ENCODE measurements at regions not wholly inside any gene's neighbourhood (a gene's known extent, or its start where the extent isn't known, plus 50 kb on each side); places are given as distances from the start of the nearest gene placed in this dataset.

GRCh38 chr2:116580209-116580608 is 1234.3 kb upstream of the DDX18 start:
- DNase-seq (ENCODE audit: low spot score): no peak
- Histone ChIP-seq H3K4me1 (ENCODE audit: insufficient read depth, low read length, poor library complexity, severe bottlenecking) (no peaks in the 10 kb centered on the region), H3K27me3 (replicated peaks; ENCODE audit: insufficient read depth, low read depth, low read length, poor library complexity) (no peaks in the 10 kb centered on the region), H3K36me3 (ENCODE audit: insufficient read depth, low read length, poor library complexity, severe bottlenecking) (no peaks in the 10 kb centered on the region), H3K4me3 (ENCODE audit: low read depth, low read length, poor library complexity, severe bottlenecking) (no peak overlapping the region), H3K9me3 (ENCODE audit: low read depth, low read length, poor library complexity, severe bottlenecking) (peaks cover 25% of the 10 kb centered on the region), H3K27ac (ENCODE audit: low read depth, low read length, poor library complexity, severe bottlenecking) (no peak overlapping the region)
- ChIA-PET POLR2A (ENCODE audit: low non-redundant PET) (no interaction called here), CTCF (no interaction called here)
- intact Hi-C loops (cut with micrococcal nuclease; ENCODE audit: unreplicated experiment): no loop called here
- TF ChIP-seq EZH2 (IDR thresholded peaks at IDR 0.05; ENCODE audit: borderline replicate concordance, low read depth, low read length, poor library complexity, severe bottlenecking) (no peak), CTCF (conservative IDR thresholded peaks at IDR 0.05; ENCODE audit: low read depth, low read length) (no peak)
- no TSS peak for BruUV-seq (replicated peaks)

GRCh38 chr2:116582850-116583249 is 1231.6 kb upstream of the DDX18 start:
- CTCF ChIA-PET: no interaction called here
- H3K27ac ChIP-seq (ENCODE audit: low read depth, low read length, poor library complexity, severe bottlenecking): no peak overlapping the region
- peaks cover 20% of the 10 kb centered on the region for H3K9me3 ChIP-seq (ENCODE audit: low read depth, low read length, poor library complexity, severe bottlenecking)
- no peaks in the 10 kb centered on the region for H3K36me3 ChIP-seq (ENCODE audit: insufficient read depth, low read length, poor library complexity, severe bottlenecking)
- POLR2A ChIA-PET (ENCODE audit: low non-redundant PET): no interaction called here
- no peak for TF ChIP-seq CTCF (conservative IDR thresholded peaks at IDR 0.05; ENCODE audit: low read depth, low read length)
- TF ChIP-seq EZH2 (IDR thresholded peaks at IDR 0.05; ENCODE audit: borderline replicate concordance, low read depth, low read length, poor library complexity, severe bottlenecking): no peak
- no peaks in the 10 kb centered on the region for H3K27me3 ChIP-seq (replicated peaks; ENCODE audit: insufficient read depth, low read depth, low read length, poor library complexity)
- no peaks in the 10 kb centered on the region for H3K4me1 ChIP-seq (ENCODE audit: insufficient read depth, low read length, poor library complexity, severe bottlenecking)
- H3K4me3 ChIP-seq (ENCODE audit: low read depth, low read length, poor library complexity, severe bottlenecking): no peak overlapping the region
- DNase-seq (ENCODE audit: low spot score): no peak
- intact Hi-C loops (cut with micrococcal nuclease; ENCODE audit: unreplicated experiment): no loop called here
- BruUV-seq (replicated peaks): no TSS peak

- intact Hi-C loops (cut with micrococcal nuclease; ENCODE audit: unreplicated experiment): no loop called here
- H3K4me3 ChIP-seq (ENCODE audit: low read depth, low read length, poor library complexity, severe bottlenecking): no peak overlapping the region
- POLR2A ChIA-PET (ENCODE audit: low non-redundant PET): no interaction called here
- TF ChIP-seq CTCF (conservative IDR thresholded peaks at IDR 0.05; ENCODE audit: low read depth, low read length) (no peak), EZH2 (IDR thresholded peaks at IDR 0.05; ENCODE audit: borderline replicate concordance, low read depth, low read length, poor library complexity, severe bottlenecking) (no peak)
- BruUV-seq (replicated peaks): no TSS peak
- H3K27ac ChIP-seq (ENCODE audit: low read depth, low read length, poor library complexity, severe bottlenecking): no peak overlapping the region
- H3K4me1 ChIP-seq (ENCODE audit: insufficient read depth, low read length, poor library complexity, severe bottlenecking): no peaks in the 10 kb centered on the region
- no peaks in the 10 kb centered on the region for H3K36me3 ChIP-seq (ENCODE audit: insufficient read depth, low read length, poor library complexity, severe bottlenecking)
- CTCF ChIA-PET: no interaction called here
- no peak for DNase-seq (ENCODE audit: low spot score)
- no peaks in the 10 kb centered on the region for H3K27me3 ChIP-seq (replicated peaks; ENCODE audit: insufficient read depth, low read depth, low read length, poor library complexity)
- peaks cover 24% of the 10 kb centered on the region for H3K9me3 ChIP-seq (ENCODE audit: low read depth, low read length, poor library complexity, severe bottlenecking)
These were observed 1228.7 kb upstream of the DDX18 start for GRCh38 chr2:116585669-116586327.
